ENCODE measurements at regions not wholly inside any gene's neighbourhood (a gene's known extent, or its start where the extent isn't known, plus 50 kb on each side); places are given as distances from the start of the nearest gene placed in this dataset.
"Not testable (repeated sequence)": the region's sequence is repeated elsewhere in the genome, so short reads cannot be mapped to it uniquely, and the experiment has no call there.

DNA sequence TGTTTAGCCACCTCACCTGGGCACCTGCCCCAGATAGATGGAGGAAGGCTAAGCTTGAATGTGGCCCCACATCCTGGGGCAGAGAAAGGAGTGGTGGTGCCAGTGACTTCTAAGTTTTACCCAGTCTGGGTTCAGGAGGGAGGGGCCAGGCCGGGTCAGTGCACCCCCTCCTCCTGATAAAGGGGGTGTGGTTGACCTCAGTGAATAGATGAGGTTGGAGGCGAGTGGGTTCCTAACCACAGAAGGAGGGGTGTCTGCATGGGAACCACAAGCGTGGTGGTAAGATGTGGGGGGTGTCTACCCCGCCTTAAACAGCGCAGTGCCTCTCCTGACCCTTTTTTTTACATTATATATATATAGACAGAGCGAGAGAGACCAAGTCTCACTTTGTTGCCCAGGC, 105.3 kb upstream of the KCTD7 start:
- TF ChIP-seq, protein P1, sequence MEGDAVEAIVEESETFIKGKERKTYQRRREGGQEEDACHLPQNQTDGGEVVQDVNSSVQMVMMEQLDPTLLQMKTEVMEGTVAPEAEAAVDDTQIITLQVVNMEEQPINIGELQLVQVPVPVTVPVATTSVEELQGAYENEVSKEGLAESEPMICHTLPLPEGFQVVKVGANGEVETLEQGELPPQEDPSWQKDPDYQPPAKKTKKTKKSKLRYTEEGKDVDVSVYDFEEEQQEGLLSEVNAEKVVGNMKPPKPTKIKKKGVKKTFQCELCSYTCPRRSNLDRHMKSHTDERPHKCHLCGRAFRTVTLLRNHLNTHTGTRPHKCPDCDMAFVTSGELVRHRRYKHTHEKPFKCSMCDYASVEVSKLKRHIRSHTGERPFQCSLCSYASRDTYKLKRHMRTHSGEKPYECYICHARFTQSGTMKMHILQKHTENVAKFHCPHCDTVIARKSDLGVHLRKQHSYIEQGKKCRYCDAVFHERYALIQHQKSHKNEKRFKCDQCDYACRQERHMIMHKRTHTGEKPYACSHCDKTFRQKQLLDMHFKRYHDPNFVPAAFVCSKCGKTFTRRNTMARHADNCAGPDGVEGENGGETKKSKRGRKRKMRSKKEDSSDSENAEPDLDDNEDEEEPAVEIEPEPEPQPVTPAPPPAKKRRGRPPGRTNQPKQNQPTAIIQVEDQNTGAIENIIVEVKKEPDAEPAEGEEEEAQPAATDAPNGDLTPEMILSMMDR (IDR thresholded peaks at IDR 0.05; ENCODE audit: low read depth, low read length, missing control alignments), result no peak
- H3K27me3 ChIP-seq (replicated peaks), result no peaks in the 10 kb centered on the region
- DNase-seq, result no peak
- in situ Hi-C loops (cut with HindIII; ENCODE audit: low pct_ligation_motif_present, low sequenced_read_pairs), result no loop called here
- H3K4me3 ChIP-seq (ENCODE audit: low read depth, low read length), result no peak overlapping the region
- H3K36me3 ChIP-seq (replicated peaks), result no peaks in the 10 kb centered on the region
- H3K27ac ChIP-seq, result no peak overlapping the region

GRCh38 chr7:66524738-66525137, 103.9 kb upstream of the KCTD7 start:
- no peak for DNase-seq
- Histone ChIP-seq H3K4me3 (ENCODE audit: low read depth, low read length) (no peak overlapping the region), H3K36me3 (replicated peaks) (no peaks in the 10 kb centered on the region), H3K27me3 (replicated peaks) (no peaks in the 10 kb centered on the region), H3K27ac (no peak overlapping the region)
- TF ChIP-seq, protein P1 (IDR thresholded peaks at IDR 0.05; ENCODE audit: low read depth, low read length, missing control alignments), result no peak
- in situ Hi-C loops (cut with HindIII; ENCODE audit: low pct_ligation_motif_present, low sequenced_read_pairs), result no loop called here

GRCh38 chr7:66526782-66527181, 101.9 kb upstream of the KCTD7 start:
- H3K27ac ChIP-seq; DNase-seq; H3K36me3 ChIP-seq (replicated peaks); H3K27me3 ChIP-seq (replicated peaks); H3K4me3 ChIP-seq (ENCODE audit: low read depth, low read length); in situ Hi-C loops (cut with HindIII; ENCODE audit: low pct_ligation_motif_present, low sequenced_read_pairs): not testable (repeated sequence)

DNA sequence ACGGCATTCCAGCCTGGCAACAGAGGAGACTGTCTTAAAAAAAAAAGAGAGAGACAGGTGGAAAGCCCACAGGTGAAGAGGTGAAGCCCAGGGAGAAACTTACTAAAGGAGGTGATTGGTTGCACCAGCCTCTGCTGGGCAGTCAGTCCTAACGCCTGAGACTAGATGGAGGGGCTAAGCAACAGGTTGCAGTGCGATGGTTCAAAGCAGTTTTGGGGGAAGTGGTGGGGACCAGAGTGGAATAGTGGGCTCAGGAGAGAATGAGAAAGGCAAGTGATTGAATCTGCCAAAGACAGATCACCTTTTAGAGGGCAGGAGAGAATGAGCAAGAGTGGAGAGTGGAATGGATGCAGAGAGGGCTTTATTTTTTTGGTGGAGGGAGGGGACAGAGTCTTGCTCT, 100.0 kb upstream of the KCTD7 start:
- DNase-seq, result no peak
- in situ Hi-C loops (cut with HindIII; ENCODE audit: low pct_ligation_motif_present, low sequenced_read_pairs), result no loop called here
- H3K27ac ChIP-seq, result no peak overlapping the region
- no peaks in the 10 kb centered on the region for H3K27me3 ChIP-seq (replicated peaks)
- no peak overlapping the region for H3K4me3 ChIP-seq (ENCODE audit: low read depth, low read length)
- no peaks in the 10 kb centered on the region for H3K36me3 ChIP-seq (replicated peaks)
- TF ChIP-seq, protein P1 (IDR thresholded peaks at IDR 0.05; ENCODE audit: low read depth, low read length, missing control alignments), result no peak

DNA sequence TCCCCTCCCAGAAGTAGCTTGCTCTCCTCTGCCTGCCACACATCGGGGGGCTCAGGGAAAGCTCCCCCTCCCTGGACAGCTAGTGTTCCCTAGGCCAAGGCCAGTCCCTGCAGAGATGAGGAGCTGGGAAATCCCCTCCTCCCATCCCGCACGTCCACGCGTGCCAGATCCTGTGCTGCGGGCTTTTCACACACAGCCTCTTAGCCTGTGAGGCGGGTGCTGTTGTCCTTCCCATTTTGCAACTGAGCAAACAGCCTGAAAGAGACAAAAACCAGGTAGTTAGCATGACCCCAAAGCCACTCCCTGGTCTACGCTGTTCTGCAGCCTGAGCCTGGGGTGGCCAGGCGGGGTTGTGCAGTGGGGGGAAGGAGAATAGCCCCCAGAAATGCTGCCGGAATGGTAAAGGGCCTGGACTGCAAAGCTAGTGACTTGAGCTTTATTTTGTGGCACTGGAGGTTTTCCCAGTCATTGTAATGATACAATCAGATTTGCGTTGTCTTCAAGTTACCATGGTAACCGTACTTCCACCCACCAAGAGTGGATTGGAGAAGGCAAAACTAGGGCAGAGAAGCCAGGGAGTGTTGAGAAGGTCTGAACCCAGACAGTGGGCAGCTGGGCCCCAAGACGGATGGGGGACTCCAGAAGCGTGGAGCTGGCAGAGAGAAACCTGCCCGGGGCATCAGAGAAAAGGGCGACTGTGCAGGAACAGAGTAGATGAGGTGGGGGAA, 98.6 kb upstream of the KCTD7 start:
- no peaks in the 10 kb centered on the region for H3K36me3 ChIP-seq (replicated peaks)

GRCh38 chr7:66535414-66536329, 93.0 kb upstream of the KCTD7 start:
- no peak for DNase-seq
- no peak overlapping the region for H3K27ac ChIP-seq
- in situ Hi-C loops (cut with HindIII; ENCODE audit: low pct_ligation_motif_present, low sequenced_read_pairs), result no loop called here
- H3K27me3 ChIP-seq (replicated peaks), result no peaks in the 10 kb centered on the region
- H3K4me3 ChIP-seq (ENCODE audit: low read depth, low read length), result no peak overlapping the region
- TF ChIP-seq, protein P1 (IDR thresholded peaks at IDR 0.05; ENCODE audit: low read depth, low read length, missing control alignments), result no peak
- H3K36me3 ChIP-seq (replicated peaks), result no peaks in the 10 kb centered on the region

More for the DNA sequence above, 98.6 kb upstream of the KCTD7 start:
- Histone ChIP-seq H3K4me3 (ENCODE audit: low read depth, low read length) (no peak overlapping the region), H3K27me3 (replicated peaks) (no peaks in the 10 kb centered on the region), H3K27ac (no peak overlapping the region)
- DNase-seq, result no peak
- in situ Hi-C loops (cut with HindIII; ENCODE audit: low pct_ligation_motif_present, low sequenced_read_pairs), result no loop called here
- TF ChIP-seq, protein P1 (IDR thresholded peaks at IDR 0.05; ENCODE audit: low read depth, low read length, missing control alignments), result no peak
